HCT116 (cell line): ENCODE measurements at regions not wholly inside any gene's neighbourhood (a gene's known extent, or its start where the extent isn't known, plus 50 kb on each side); places are given as distances from the start of the nearest gene placed in this dataset.

ENCODE experiments used
- ATAC-seq: fragments of 200-7000 bp; cut with Tn5 transposase; 2 replicates; pipeline ENCODE4 v1.9.1; 2020; ENCODE audit warnings: mild to moderate bottlenecking, moderate library complexity
- BruUV-seq: library from RNA; stranded (reverse); fragments of 400-500 nt; replicated peaks from 2 replicates; lab custom pipeline; 2021; lab: Mats Ljungman, UMichigan
- CTCF ChIA-PET: fragments of 300-600 bp; sonication (Branson Sonifier 250); formaldehyde crosslinking; loops from one replicate; lab custom pipeline; 2021; ENCODE audit warnings: antibody characterized with exemption; lab: Charles Lee
- POLR2A ChIA-PET: fragments of 300-600, 350-600 bp; sonication (Branson Sonifier 250); formaldehyde crosslinking; loops from one replicate; lab custom pipeline; 2021; ENCODE audit warnings: antibody characterized with exemption; lab: Charles Lee
- RAD21 ChIA-PET, 2 experiments: fragments of 300-600 bp; sonication (Branson Sonifier 250); formaldehyde crosslinking; loops; one replicate each; lab custom pipeline; 2023; ENCODE audit warnings: low total read pairs in 2 of 2; ENCODE audit not compliant: uncharacterized antibody in 2 of 2, unreplicated experiment in 2 of 2, low non-redundant PET in 1 of 2; lab: Charles Lee
- DNase-seq: peaks from one replicate; pipeline ENCODE4 v3.0.0-alpha.2; 2010; ENCODE audit warnings: low read depth, low spot score
- H2AFZ ChIP-seq: fragments of 200-600 bp; shearing (Covaris generic), sonication (generic); 2 replicates; pipeline ENCODE4 v1.6.1; 2017; ENCODE audit warnings: low read depth, mixed run types, mixed read lengths, antibody characterized with exemption, low read length; ENCODE audit not compliant: poor library complexity, severe bottlenecking
- H3K27ac ChIP-seq: 2 replicates; pipeline ENCODE4 v1.5.1; 2012; ENCODE audit warnings: low read depth, low read length
- H3K27me3 ChIP-seq: fragments of 200-600 bp; sonication (generic); 2 replicates; pipeline ENCODE4 v1.6.1; 2016; ENCODE audit warnings: mixed run types, low read length, mixed read lengths; ENCODE audit not compliant: insufficient read depth
- H3K36me3 ChIP-seq, 2 experiments: fragments of 200-500 bp in 1 of 2; fragments of 200-600 bp in 1 of 2; sonication (Bioruptor generic) in 1 of 2; sonication (generic) in 1 of 2; 2 replicates each; pipeline versions ENCODE4 v1.5.1 to v1.6.1; 2014 to 2016; ENCODE audit warnings: low read length in 2 of 2, inconsistent platforms in 1 of 2, mixed read lengths in 1 of 2, mixed run types in 1 of 2; ENCODE audit not compliant: insufficient read depth in 2 of 2, control insufficient read depth in 1 of 2
- H3K4me1 ChIP-seq, 2 experiments: fragments of 200-600 bp in 1 of 2; sonication (generic) in 1 of 2; 2 replicates each; pipeline versions ENCODE4 v1.5.1 to v1.6.1; 2012 to 2017; ENCODE audit warnings: low read length in 2 of 2, inconsistent platforms in 1 of 2, mild to moderate bottlenecking in 1 of 2, mixed read lengths in 1 of 2, mixed run types in 1 of 2, moderate library complexity in 1 of 2; ENCODE audit not compliant: insufficient read depth in 2 of 2, control insufficient read depth in 1 of 2
- H3K4me2 ChIP-seq: fragments of 200-600 bp; sonication (generic); 2 replicates; pipeline ENCODE4 v1.6.1; 2017; ENCODE audit warnings: mixed run types, low read length, mixed read lengths
- H3K4me3 ChIP-seq, 2 experiments: fragments of 200-600 bp in 1 of 2; sonication (generic) in 1 of 2; replicated peaks in 1 of 2; 2 replicates each; pipeline ENCODE4 v1.5.1; 2011 to 2016; ENCODE audit warnings: low read length in 2 of 2, control low read depth in 1 of 2, low read depth in 1 of 2, mild to moderate bottlenecking in 1 of 2, mixed read lengths in 1 of 2, mixed run types in 1 of 2
- H3K79me2 ChIP-seq: fragments of 200-600 bp; sonication (generic); 2 replicates; pipeline ENCODE4 v1.6.1; 2017; ENCODE audit warnings: mild to moderate bottlenecking, mixed run types, low read length, moderate library complexity, mixed read lengths; ENCODE audit not compliant: insufficient read depth
- H3K9ac ChIP-seq: fragments of 200-600 bp; sonication (generic); 2 replicates; pipeline ENCODE4 v1.6.1; 2016; ENCODE audit warnings: low read length, mixed read lengths
- H3K9me2 ChIP-seq: fragments of 200-600 bp; sonication (generic), shearing (Covaris generic); 2 replicates; pipeline ENCODE4 v1.6.1; 2017; ENCODE audit warnings: mixed run types, mild to moderate bottlenecking, moderate library complexity; ENCODE audit not compliant: insufficient read depth
- H3K9me3 ChIP-seq, 2 experiments: fragments of 200-500 bp in 1 of 2; fragments of 200-600 bp in 1 of 2; sonication (Bioruptor generic) in 1 of 2; sonication (generic) in 1 of 2; 2 replicates each; pipeline ENCODE4 v1.6.1; 2014 to 2017; ENCODE audit warnings: low read length in 2 of 2, mixed read lengths in 2 of 2, inconsistent platforms in 1 of 2, low read depth in 1 of 2, mild to moderate bottlenecking in 1 of 2, mixed run types in 1 of 2, moderate library complexity in 1 of 2; ENCODE audit not compliant: control insufficient read depth in 1 of 2, insufficient read depth in 1 of 2
- H4K20me1 ChIP-seq: fragments of 200-600 bp; sonication (generic), shearing (Covaris generic); 2 replicates; pipeline ENCODE4 v1.6.1; 2017; ENCODE audit warnings: mixed run types, mild to moderate bottlenecking, moderate library complexity; ENCODE audit not compliant: insufficient read depth
- CBX3 ChIP-seq: IDR thresholded peaks from 2 replicates; pipeline ENCODE4 v1.6.1; 2012; ENCODE audit warnings: low read depth
- EGR1 ChIP-seq: IDR thresholded peaks from 2 replicates; pipeline ENCODE4 v1.6.1; 2012; ENCODE audit warnings: low read depth
- EZH2 ChIP-seq: fragments of 200-600 bp; sonication (generic); IDR thresholded peaks from 2 replicates; pipeline ENCODE4 v1.6.1; 2017; ENCODE audit warnings: antibody characterized with exemption, mixed run types
- SP1 ChIP-seq: IDR thresholded peaks from 2 replicates; pipeline ENCODE4 v1.6.1; 2012; ENCODE audit warnings: low read depth
- TCF7L2 ChIP-seq: IDR thresholded peaks from 2 replicates; pipeline ENCODE4 v1.7.0; 2011; ENCODE audit warnings: borderline replicate concordance, inconsistent platforms; ENCODE audit not compliant: insufficient read depth, insufficient read length; ENCODE audit errors: extremely low read depth
- ZFX ChIP-seq: fragments of 450-650 bp; IDR thresholded peaks from 2 replicates; pipeline ENCODE4 v1.6.1; 2017
- ZNF274 ChIP-seq: fragments of 200-500 bp; sonication (Bioruptor generic); IDR thresholded peaks from 2 replicates; pipeline ENCODE4 v1.6.1; 2014; ENCODE audit warnings: mild to moderate bottlenecking, low read depth, low read length, inconsistent platforms
- intact Hi-C: fragments of 100-400 bp; cut with micrococcal nuclease; formaldehyde crosslinking; loops from 2 replicates; pipeline ENCODE4 v1.10.0; 2022
- TF ChIP-seq, protein P1 (sequence below): IDR thresholded peaks from 2 replicates; pipeline ENCODE4 v1.6.1; 2012
- TF ChIP-seq, protein P2 (sequence below): IDR thresholded peaks from 2 replicates; pipeline ENCODE4 v1.6.1; 2012
- TF ChIP-seq, protein P3 (sequence below), 3 experiments: fragments of 200-600 bp in 1 of 3; sonication (generic) in 1 of 3; IDR thresholded peaks in 2 of 3; conservative IDR thresholded peaks in 1 of 3; 2 replicates each; pipeline ENCODE4 v1.5.1; 2012 to 2017; ENCODE audit warnings: low read depth in 2 of 3, low read length in 2 of 3, antibody characterized with exemption in 1 of 3, borderline replicate concordance in 1 of 3, control low read depth in 1 of 3, mild to moderate bottlenecking in 1 of 3, mixed read lengths in 1 of 3, mixed run types in 1 of 3, moderate library complexity in 1 of 3; ENCODE audit not compliant: insufficient read depth in 1 of 3

DNA sequence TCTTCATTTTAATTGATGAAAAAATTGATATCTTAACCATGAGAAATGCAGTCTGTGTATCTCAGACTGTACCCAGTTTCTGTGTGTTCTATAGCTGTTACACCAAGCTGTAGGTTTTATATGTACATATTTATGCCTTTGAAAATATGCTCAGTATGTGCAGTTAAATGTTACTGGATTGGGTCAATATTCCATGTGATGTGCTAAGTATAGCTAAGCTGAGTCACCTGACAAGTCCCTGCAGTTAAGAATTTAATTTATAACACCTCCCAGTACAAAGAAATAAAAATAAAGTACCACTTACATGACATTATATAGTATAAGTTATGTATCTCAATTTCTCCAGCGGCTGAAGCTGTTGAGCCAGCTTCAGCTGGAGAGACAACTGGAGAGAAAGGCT is 984.0 kb downstream of the GALC start:
- POLR2A ChIA-PET, result no interaction called here
- intact Hi-C loops, result no loop called here
- Histone ChIP-seq H3K27ac (no peak overlapping the region), H3K9me3 (peaks cover 14 to 18% of the 10 kb centered on the region in 2 experiments; a peak in 2 of 4 replicates), H3K4me3 (no peak overlapping the region), H3K79me2 (no peaks in the 10 kb centered on the region), H3K9ac (no peak overlapping the region), H3K27me3 (no peaks in the 10 kb centered on the region), H3K36me3 (no peaks in the 10 kb centered on the region), H3K4me1 (no peaks in the 10 kb centered on the region), H3K4me2 (no peak overlapping the region), H3K9me2 (no peaks in the 10 kb centered on the region), H4K20me1 (no peaks in the 10 kb centered on the region), H2AFZ (no peak overlapping the region)
- TF ChIP-seq, protein P1, sequence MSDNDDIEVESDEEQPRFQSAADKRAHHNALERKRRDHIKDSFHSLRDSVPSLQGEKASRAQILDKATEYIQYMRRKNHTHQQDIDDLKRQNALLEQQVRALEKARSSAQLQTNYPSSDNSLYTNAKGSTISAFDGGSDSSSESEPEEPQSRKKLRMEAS, result no peak
- TF ChIP-seq TCF7L2 (no peak), EZH2 (no peak), SP1 (no peak), CBX3 (no peak), EGR1 (no peak), ZNF274 (no peak), ZFX (no peak)
- TF ChIP-seq, protein P2, sequence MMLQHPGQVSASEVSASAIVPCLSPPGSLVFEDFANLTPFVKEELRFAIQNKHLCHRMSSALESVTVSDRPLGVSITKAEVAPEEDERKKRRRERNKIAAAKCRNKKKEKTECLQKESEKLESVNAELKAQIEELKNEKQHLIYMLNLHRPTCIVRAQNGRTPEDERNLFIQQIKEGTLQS, result no peak
- TF ChIP-seq, protein P3, sequence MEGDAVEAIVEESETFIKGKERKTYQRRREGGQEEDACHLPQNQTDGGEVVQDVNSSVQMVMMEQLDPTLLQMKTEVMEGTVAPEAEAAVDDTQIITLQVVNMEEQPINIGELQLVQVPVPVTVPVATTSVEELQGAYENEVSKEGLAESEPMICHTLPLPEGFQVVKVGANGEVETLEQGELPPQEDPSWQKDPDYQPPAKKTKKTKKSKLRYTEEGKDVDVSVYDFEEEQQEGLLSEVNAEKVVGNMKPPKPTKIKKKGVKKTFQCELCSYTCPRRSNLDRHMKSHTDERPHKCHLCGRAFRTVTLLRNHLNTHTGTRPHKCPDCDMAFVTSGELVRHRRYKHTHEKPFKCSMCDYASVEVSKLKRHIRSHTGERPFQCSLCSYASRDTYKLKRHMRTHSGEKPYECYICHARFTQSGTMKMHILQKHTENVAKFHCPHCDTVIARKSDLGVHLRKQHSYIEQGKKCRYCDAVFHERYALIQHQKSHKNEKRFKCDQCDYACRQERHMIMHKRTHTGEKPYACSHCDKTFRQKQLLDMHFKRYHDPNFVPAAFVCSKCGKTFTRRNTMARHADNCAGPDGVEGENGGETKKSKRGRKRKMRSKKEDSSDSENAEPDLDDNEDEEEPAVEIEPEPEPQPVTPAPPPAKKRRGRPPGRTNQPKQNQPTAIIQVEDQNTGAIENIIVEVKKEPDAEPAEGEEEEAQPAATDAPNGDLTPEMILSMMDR (IDR thresholded peaks at IDR 0.05 in 2 of 3, conservative IDR thresholded peaks at IDR 0.05 in 1 of 3; ENCODE audit: borderline replicate concordance in 1 of 3, insufficient read depth in 1 of 3, low read depth in 2 of 3, low read length in 2 of 3), result no peak
- BruUV-seq, result no TSS peak
- CTCF ChIA-PET, result no interaction called here
- ATAC-seq (no peak), DNase-seq (no peak)
- RAD21 ChIA-PET, result no interaction called here
